DMS153 treated with DMSO at 0.1 percent for 48 hours (cell line): ENCODE measurements at regions not wholly inside any gene's neighbourhood (a gene's known extent, or its start where the extent isn't known, plus 50 kb on each side); places are given as distances from the start of the nearest gene placed in this dataset.
"Not testable (repeated sequence)": the region's sequence is repeated elsewhere in the genome, so short reads cannot be mapped to it uniquely, and the experiment has no call there.

ENCODE experiments used
- DNase-seq: peaks from one replicate; lab custom pipeline; 2025; ENCODE audit not compliant: unreplicated experiment; lab: John Stamatoyannopoulos, UW

GRCh38 chr12:19763488-19763887 lies 324.2 kb downstream of the AEBP2 start:
- no peak for DNase-seq

GRCh38 chr12:19764408-19764807 lies 325.1 kb downstream of the AEBP2 start:
- no peak for DNase-seq

- DNase-seq, result no peak
These were observed 332.6 kb downstream of the AEBP2 start for GRCh38 chr12:19771858-19772257.

- DNase-seq, result no peak
These were observed 333.5 kb downstream of the AEBP2 start for GRCh38 chr12:19772776-19773175.

GRCh38 chr12:19775241-19775640 lies 335.9 kb downstream of the AEBP2 start:
- DNase-seq, result no peak

GRCh38 chr12:19775976-19776375 lies 336.7 kb downstream of the AEBP2 start:
- not testable (repeated sequence) for DNase-seq

- no peak for DNase-seq
These were observed 338.9 kb downstream of the AEBP2 start for GRCh38 chr12:19778172-19778571.

- DNase-seq, result no peak
These were observed 339.5 kb downstream of the AEBP2 start for GRCh38 chr12:19778797-19779196.

- no peak for DNase-seq
These were observed 340.2 kb downstream of the AEBP2 start for GRCh38 chr12:19779395-19780056.

- DNase-seq, result no peak
These were observed 341.2 kb downstream of the AEBP2 start for GRCh38 chr12:19780460-19780859.

- DNase-seq, result no peak
These were observed 344.5 kb downstream of the AEBP2 start for GRCh38 chr12:19783547-19784444.

- no peak for DNase-seq
These were observed 352.7 kb downstream of the AEBP2 start for GRCh38 chr12:19792028-19792427.

- DNase-seq, result no peak
These were observed 354.8 kb downstream of the AEBP2 start for GRCh38 chr12:19794116-19794515.

- no peak for DNase-seq
These were observed 359.9 kb downstream of the AEBP2 start for GRCh38 chr12:19799216-19799615.

GRCh38 chr12:19799895-19800602 lies 360.8 kb downstream of the AEBP2 start:
- DNase-seq, result no peak

- DNase-seq, result no peak
These were observed 361.6 kb downstream of the AEBP2 start for GRCh38 chr12:19800884-19801283.

- no peak for DNase-seq
These were observed 362.6 kb downstream of the AEBP2 start for GRCh38 chr12:19801941-19802340.

GRCh38 chr12:19802915-19803314 lies 363.6 kb downstream of the AEBP2 start:
- no peak for DNase-seq

GRCh38 chr12:19804737-19805136 lies 365.4 kb downstream of the AEBP2 start:
- DNase-seq, result no peak

- DNase-seq, result no peak
These were observed 369.1 kb downstream of the AEBP2 start for GRCh38 chr12:19808371-19808770.

- DNase-seq, result no peak
These were observed 370.9 kb downstream of the AEBP2 start for GRCh38 chr12:19810213-19810612.

- no peak for DNase-seq
These were observed 372.6 kb downstream of the AEBP2 start for GRCh38 chr12:19811922-19812321.
